K562 (cell line): ENCODE measurements at regions not wholly inside any gene's neighbourhood (a gene's known extent, or its start where the extent isn't known, plus 50 kb on each side); places are given as distances from the start of the nearest gene placed in this dataset.

Experiments
- ATAC-seq: fragments of 200-7000 bp; cut with Tn5 transposase; 3 replicates; pipeline ENCODE4 v1.9.1; 2020; ENCODE audit warnings: moderate library complexity
- BruUV-seq: library from RNA; stranded (reverse); fragments of 400-500 nt; replicated peaks from 2 replicates; lab custom pipeline; 2021; lab: Mats Ljungman, UMichigan
- CTCF ChIA-PET: fragments of 300-600 bp; formaldehyde crosslinking; extraction: SDS; loops from one replicate; lab custom pipeline; 2021; ENCODE audit warnings: low intra/inter-chr PET ratio; lab: Yijun Ruan, JAX
- POLR2A ChIA-PET: fragments of 300-600, 350-650 bp; sonication (Branson Sonifier 250); formaldehyde crosslinking; extraction: SDS; loops from one replicate; lab custom pipeline; 2021; ENCODE audit warnings: antibody characterized with exemption, inconsistent platforms; lab: Yijun Ruan, JAX
- DNase-seq, 4 experiments: peaks; one replicate each; pipeline versions ENCODE4 v3.0.0 to v3.0.0-alpha.2; 2011 to 2018; ENCODE audit warnings: low spot score in 3 of 4, mixed read lengths in 3 of 4; ENCODE audit errors: extremely low read depth in 1 of 4
- FAIRE-seq: peaks from 2 replicates; lab custom pipeline; 2011; peaks lifted over from hg19 to GRCh38; lab: Jason Lieb, UNC
- H2AFZ ChIP-seq: 2 replicates; pipeline ENCODE4 v1.6.0; 2011; ENCODE audit warnings: low read depth, low read length, control low read depth, inconsistent platforms
- H3K27ac ChIP-seq: fragments of 200-600 bp; 3 replicates; pipeline ENCODE4 v1.8.0; 2011; ENCODE audit warnings: low read depth, mild to moderate bottlenecking, control low read depth, inconsistent platforms, low read length, moderate library complexity, mixed read lengths; ENCODE audit errors: extremely low read depth
- H3K27me3 ChIP-seq, 2 experiments: fragments of 300-600 bp in 1 of 2; 2 replicates in 1 of 2; 3 replicates in 1 of 2; pipeline versions ENCODE4 v1.6.0 to v1.8.0; 2011; ENCODE audit warnings: inconsistent platforms in 2 of 2, low read length in 2 of 2, mild to moderate bottlenecking in 1 of 2, mixed read lengths in 1 of 2, moderate library complexity in 1 of 2; ENCODE audit not compliant: control insufficient read depth in 2 of 2, insufficient read depth in 2 of 2
- H3K36me3 ChIP-seq: fragments of 300-600 bp; 3 replicates; pipeline ENCODE4 v1.8.0; 2011; ENCODE audit warnings: mild to moderate bottlenecking, low read length, inconsistent platforms; ENCODE audit not compliant: control insufficient read depth, insufficient read depth
- H3K4me1 ChIP-seq, 2 experiments: fragments of 200-600 bp in 1 of 2; replicated peaks in 1 of 2; 2 replicates in 1 of 2; 3 replicates in 1 of 2; pipeline versions ENCODE4 v1.5.1 to v1.8.0; 2011; ENCODE audit warnings: inconsistent platforms in 2 of 2, low read length in 2 of 2, mild to moderate bottlenecking in 1 of 2, mixed read lengths in 1 of 2, moderate library complexity in 1 of 2; ENCODE audit not compliant: control insufficient read depth in 2 of 2, insufficient read depth in 2 of 2
- H3K4me2 ChIP-seq: 2 replicates; pipeline ENCODE4 v1.6.1; 2011; ENCODE audit warnings: low read length, control low read depth, inconsistent platforms, mixed read lengths; ENCODE audit not compliant: insufficient read depth
- H3K4me3 ChIP-seq: fragments of 200-600 bp; sonication (generic), shearing (Covaris generic); 2 replicates; pipeline ENCODE4 v1.5.1; 2016; ENCODE audit warnings: control low read depth, inconsistent platforms
- H3K79me2 ChIP-seq: fragments of 200-600 bp; 3 replicates; pipeline ENCODE4 v1.8.0; 2011; ENCODE audit warnings: low read length, inconsistent platforms; ENCODE audit not compliant: control insufficient read depth, insufficient read depth
- H3K9ac ChIP-seq, 2 experiments: 2 replicates each; pipeline versions ENCODE4 v1.6.0 to v1.6.1; 2011; ENCODE audit warnings: low read depth in 2 of 2, low read length in 2 of 2, control low read depth in 1 of 2, inconsistent platforms in 1 of 2, mild to moderate bottlenecking in 1 of 2, mixed read lengths in 1 of 2; ENCODE audit not compliant: insufficient read depth in 1 of 2
- H3K9me1 ChIP-seq: one replicate; pipeline ENCODE4 v1.6.0; 2011; ENCODE audit warnings: inconsistent platforms, mild to moderate bottlenecking, low read length, moderate library complexity; ENCODE audit not compliant: control insufficient read depth, insufficient read depth
- H3K9me3 ChIP-seq: replicated peaks from 2 replicates; pipeline ENCODE4 v1.5.1; 2011; ENCODE audit warnings: low read depth, low read length, inconsistent platforms; ENCODE audit not compliant: control insufficient read depth, insufficient read depth
- H4K20me1 ChIP-seq: replicated peaks from 2 replicates; pipeline ENCODE4 v1.6.1; 2011; ENCODE audit warnings: low read length, inconsistent platforms, mixed read lengths; ENCODE audit not compliant: control insufficient read depth, insufficient read depth
- AFF1 ChIP-seq, 2 experiments: fragments of 450-650 bp; IDR thresholded peaks; 2 replicates each; pipeline ENCODE4 v1.6.1; 2018; ENCODE audit warnings: mild to moderate bottlenecking in 2 of 2, low read depth in 1 of 2; ENCODE audit not compliant: partially characterized antibody in 2 of 2
- AFF4 ChIP-seq: sonication (generic); formaldehyde crosslinking; IDR thresholded peaks from 2 replicates; pipeline ENCODE4 v1.8.0; 2023; ENCODE audit warnings: mild to moderate bottlenecking, missing genetic modification reagents
- BCOR ChIP-seq: fragments of 450-650 bp; IDR thresholded peaks from 2 replicates; pipeline ENCODE4 v1.6.1; 2016
- BHLHE40 ChIP-seq: IDR thresholded peaks from 2 replicates; pipeline ENCODE4 v1.6.1; 2011; ENCODE audit warnings: low read length, improper control_type of control experiment
- ELK3 ChIP-seq: fragments of 450-650 bp; formaldehyde crosslinking; IDR thresholded peaks from 2 replicates; pipeline ENCODE4 v1.4.0; 2020; ENCODE audit warnings: mild to moderate bottlenecking
- FOXK1 ChIP-seq: sonication (generic); formaldehyde crosslinking; IDR thresholded peaks from 2 replicates; pipeline ENCODE4 v1.8.0; 2022; ENCODE audit warnings: missing genetic modification reagents, mild to moderate bottlenecking, borderline replicate concordance
- FUS ChIP-seq: fragments of 200-400 bp; formaldehyde crosslinking; optimal IDR thresholded peaks from 2 replicates; pipeline ENCODE3; 2017; ENCODE audit warnings: low read depth, low read length
- LARP7 ChIP-seq: fragments of 450-650 bp; IDR thresholded peaks from 2 replicates; pipeline ENCODE4 v1.6.1; 2016
- LEF1 ChIP-seq: fragments of 450-650 bp; IDR thresholded peaks from 2 replicates; pipeline ENCODE4 v1.6.1; 2016; ENCODE audit warnings: mild to moderate bottlenecking
- MAFG ChIP-seq: fragments of 450-650 bp; conservative IDR thresholded peaks from 2 replicates; pipeline ENCODE4 v1.6.1; 2016; ENCODE audit warnings: missing genetic modification characterization, missing compliant biosample characterization
- MXI1 ChIP-seq: IDR thresholded peaks from 2 replicates; pipeline ENCODE4 v1.6.1; 2011; ENCODE audit warnings: low read depth, mild to moderate bottlenecking, improper control_type of control experiment, low read length
- NFE2 ChIP-seq: IDR thresholded peaks from 2 replicates; pipeline ENCODE4 v1.6.1; 2014; ENCODE audit warnings: antibody characterized with exemption, low read depth
- NFXL1 ChIP-seq: fragments of 450-650 bp; formaldehyde crosslinking; IDR thresholded peaks from 2 replicates; pipeline ENCODE4 v1.4.0; 2021; ENCODE audit warnings: mild to moderate bottlenecking
- PPARD ChIP-seq: fragments of 250-450 bp; sonication (Bioruptor Pico); IDR thresholded peaks from 2 replicates; pipeline ENCODE4 v1.8.0; 2022; ENCODE audit warnings: inconsistent platforms, mild to moderate bottlenecking, moderate library complexity
- SNIP1 ChIP-seq: fragments of 450-650 bp; IDR thresholded peaks from 2 replicates; pipeline ENCODE4 v1.7.1; 2017; ENCODE audit warnings: low read depth, mild to moderate bottlenecking
- ZNF224 ChIP-seq: sonication (generic); formaldehyde crosslinking; IDR thresholded peaks from 2 replicates; pipeline ENCODE4 v1.8.0; 2022; ENCODE audit warnings: mild to moderate bottlenecking, missing genetic modification reagents
- WGBS: fragments of 100-300 bp; shearing (Covaris generic); methylation state at CpG from one replicate; pipeline ENCODE4 v1.1.6; 2016; ENCODE audit warnings: low coverage, mixed read lengths; ENCODE audit not compliant: insufficient coverage; ENCODE audit errors: missing lambda C conversion rate; 5-methylcytosine and 5-hydroxymethylcytosine counted together
- in situ Hi-C: fragments of 300-500 bp; cut with MboI; formaldehyde crosslinking; loops from 4 replicates; pipeline ENCODE4 v1.15.0; 2018; ENCODE audit warnings: inconsistent platforms, mixed read lengths
- intact Hi-C: fragments of 100-400 bp; cut with micrococcal nuclease; formaldehyde crosslinking; loops from 2 replicates; pipeline ENCODE4 v1.14.2; 2022

- no TSS peak for BruUV-seq
- H3K9me3 ChIP-seq = peaks cover 2% of the 10 kb centered on the region; the same call in 1 of the 2 replicates
- in situ Hi-C loops = no loop called here
- H3K79me2 ChIP-seq = no peaks in the 10 kb centered on the region
- no peak overlapping the region for H2AFZ ChIP-seq
- no peak overlapping the region for H3K4me3 ChIP-seq
- ChIA-PET POLR2A (no interaction called here), CTCF (no interaction called here)
- no peak for TF ChIP-seq MXI1
- no peak for TF ChIP-seq NFXL1 (CRISPR knock-in tag)
- TF ChIP-seq LARP7 = no peak
- no peak for TF ChIP-seq ZNF224 (CRISPR knock-in tag)
- no peak for TF ChIP-seq AFF4 (CRISPR knock-in tag)
- TF ChIP-seq ELK3 = no peak
- TF ChIP-seq FUS = no peak
- TF ChIP-seq NFE2 = no peak
- no peak for TF ChIP-seq SNIP1
- TF ChIP-seq FOXK1 (CRISPR knock-in tag) = no peak
- no peak for TF ChIP-seq LEF1
- no peak for TF ChIP-seq BCOR
- no peak for TF ChIP-seq MAFG
- TF ChIP-seq BHLHE40 = no peak
- TF ChIP-seq PPARD (CRISPR knock-in tag) = no peak
- TF ChIP-seq AFF1 (IDR thresholded peaks at IDR 0.05; ENCODE audit: low read depth in 1 of 2, partially characterized antibody in 2 of 2) = no peak
- H3K4me2 ChIP-seq = no peak overlapping the region
- no peaks in the 10 kb centered on the region for H4K20me1 ChIP-seq
- H3K4me1 ChIP-seq = no peaks in the 10 kb centered on the region
- ATAC-seq = no peak
- intact Hi-C loops = no loop called here
- H3K9ac ChIP-seq = no peak overlapping the region
- H3K9me1 ChIP-seq = no peaks in the 10 kb centered on the region
- no peak overlapping the region for H3K27ac ChIP-seq
- WGBS = 0% methylated on average over 1 of the region's 1 CpG
- no peak for FAIRE-seq
- no peaks in the 10 kb centered on the region for H3K36me3 ChIP-seq
- H3K27me3 ChIP-seq = no peaks in the 10 kb centered on the region
- no peak for DNase-seq
Measured at GRCh38 chr6:145099713-145100112, 635.6 kb downstream of the EPM2A start.
